Loucy (cell line): ENCODE measurements at regions not wholly inside any gene's neighbourhood (a gene's known extent, or its start where the extent isn't known, plus 50 kb on each side); places are given as distances from the start of the nearest gene placed in this dataset.

Source experiments
- EZH2phosphoT487 ChIP-seq: fragments of 200-600 bp; IDR thresholded peaks from 2 replicates; pipeline ENCODE4 v1.6.1; 2018; ENCODE audit warnings: antibody characterized with exemption, mild to moderate bottlenecking, moderate library complexity, borderline replicate concordance
- TF ChIP-seq, protein P1 (sequence below): fragments of 200-600 bp; sonication (generic); conservative IDR thresholded peaks from 2 replicates; pipeline ENCODE4 v1.5.1; 2014; ENCODE audit warnings: mild to moderate bottlenecking, antibody characterized with exemption, low read length

DNA sequence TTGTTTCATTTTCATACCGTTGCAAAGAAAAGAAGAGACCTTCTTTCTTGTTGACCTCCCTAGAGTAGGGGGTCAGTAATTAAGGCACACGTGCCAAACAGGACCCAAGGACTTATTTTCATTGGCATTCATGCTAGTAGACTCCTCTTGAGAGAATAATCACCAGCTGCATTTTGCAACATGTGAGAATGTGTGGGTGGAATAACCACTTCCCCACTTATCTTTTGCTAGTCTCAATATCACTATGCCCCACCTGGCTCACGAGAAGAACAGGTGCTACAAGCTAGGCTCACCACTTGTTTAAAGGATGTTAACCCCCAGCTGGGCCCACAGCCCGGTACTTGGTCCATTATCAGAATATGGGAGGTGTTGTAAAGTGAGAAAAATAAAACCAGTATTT lies 460.7 kb upstream of the MEF2C start:
- TF ChIP-seq, protein P1, sequence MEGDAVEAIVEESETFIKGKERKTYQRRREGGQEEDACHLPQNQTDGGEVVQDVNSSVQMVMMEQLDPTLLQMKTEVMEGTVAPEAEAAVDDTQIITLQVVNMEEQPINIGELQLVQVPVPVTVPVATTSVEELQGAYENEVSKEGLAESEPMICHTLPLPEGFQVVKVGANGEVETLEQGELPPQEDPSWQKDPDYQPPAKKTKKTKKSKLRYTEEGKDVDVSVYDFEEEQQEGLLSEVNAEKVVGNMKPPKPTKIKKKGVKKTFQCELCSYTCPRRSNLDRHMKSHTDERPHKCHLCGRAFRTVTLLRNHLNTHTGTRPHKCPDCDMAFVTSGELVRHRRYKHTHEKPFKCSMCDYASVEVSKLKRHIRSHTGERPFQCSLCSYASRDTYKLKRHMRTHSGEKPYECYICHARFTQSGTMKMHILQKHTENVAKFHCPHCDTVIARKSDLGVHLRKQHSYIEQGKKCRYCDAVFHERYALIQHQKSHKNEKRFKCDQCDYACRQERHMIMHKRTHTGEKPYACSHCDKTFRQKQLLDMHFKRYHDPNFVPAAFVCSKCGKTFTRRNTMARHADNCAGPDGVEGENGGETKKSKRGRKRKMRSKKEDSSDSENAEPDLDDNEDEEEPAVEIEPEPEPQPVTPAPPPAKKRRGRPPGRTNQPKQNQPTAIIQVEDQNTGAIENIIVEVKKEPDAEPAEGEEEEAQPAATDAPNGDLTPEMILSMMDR, result no peak
- no peak for TF ChIP-seq EZH2phosphoT487
